Panc1 (cell line): ENCODE measurements at regions not wholly inside any gene's neighbourhood (a gene's known extent, or its start where the extent isn't known, plus 50 kb on each side); places are given as distances from the start of the nearest gene placed in this dataset.
"Not testable (repeated sequence)": the region's sequence is repeated elsewhere in the genome, so short reads cannot be mapped to it uniquely, and the experiment has no call there.

Experiments used
- ATAC-seq: fragments of 200-7000 bp; cut with Tn5 transposase; 2 replicates; pipeline ENCODE4 v1.9.1; 2020; ENCODE audit warnings: mild to moderate bottlenecking, moderate library complexity
- BruUV-seq: library from RNA; stranded (reverse); fragments of 400-500 nt; replicated peaks from 2 replicates; lab custom pipeline; 2021; lab: Mats Ljungman, UMichigan
- CTCF ChIA-PET: fragments of 300-600 bp; sonication (Branson Sonifier 250); formaldehyde crosslinking; loops from one replicate; lab custom pipeline; 2022; ENCODE audit warnings: antibody characterized with exemption; lab: Charles Lee
- POLR2A ChIA-PET: fragments of 300-600 bp; sonication (Branson Sonifier 250); formaldehyde crosslinking; loops from one replicate; lab custom pipeline; 2022; ENCODE audit warnings: antibody characterized with exemption; lab: Charles Lee
- DNase-seq: peaks from one replicate; pipeline ENCODE4 v3.0.0-alpha.2; 2010; ENCODE audit warnings: low read depth, low spot score
- H3K27ac ChIP-seq: 2 replicates; pipeline ENCODE4 v1.5.1; 2011; ENCODE audit warnings: mild to moderate bottlenecking, low read length, inconsistent platforms
- H3K27me3 ChIP-seq: fragments of 200-500 bp; sonication (Bioruptor generic); 2 replicates; pipeline ENCODE4 v1.6.0; 2014; ENCODE audit warnings: low read length, inconsistent platforms; ENCODE audit not compliant: control insufficient read depth, insufficient read depth
- H3K36me3 ChIP-seq: fragments of 200-500 bp; sonication (Bioruptor generic); 2 replicates; pipeline ENCODE4 v1.5.1; 2014; ENCODE audit warnings: inconsistent platforms, mild to moderate bottlenecking, low read length, moderate library complexity; ENCODE audit not compliant: control insufficient read depth, insufficient read depth
- H3K4me1 ChIP-seq: 2 replicates; pipeline ENCODE4 v1.5.1; 2011; ENCODE audit warnings: inconsistent platforms, mild to moderate bottlenecking, low read length, moderate library complexity; ENCODE audit not compliant: control insufficient read depth, insufficient read depth
- H3K4me3 ChIP-seq, 2 experiments: 2 replicates each; pipeline ENCODE4 v1.5.1; 2011 to 2012; ENCODE audit warnings: low read depth in 2 of 2, low read length in 2 of 2, mild to moderate bottlenecking in 2 of 2, inconsistent platforms in 1 of 2, moderate library complexity in 1 of 2
- H3K9me3 ChIP-seq: fragments of 200-500 bp; sonication (Bioruptor generic); 2 replicates; pipeline ENCODE4 v1.5.1; 2014; ENCODE audit warnings: low read depth, mild to moderate bottlenecking, inconsistent platforms, low read length, moderate library complexity; ENCODE audit not compliant: control insufficient read depth, insufficient read depth
- CTCF ChIP-seq: fragments of 450-650 bp; IDR thresholded peaks from 2 replicates; pipeline ENCODE4 v1.5.1; 2017; ENCODE audit warnings: mild to moderate bottlenecking
- POLR2AphosphoS5 ChIP-seq: IDR thresholded peaks from 2 replicates; pipeline ENCODE4 v1.6.1; 2012; ENCODE audit warnings: mild to moderate bottlenecking, low read depth, low read length, moderate library complexity
- REST ChIP-seq, 2 experiments: IDR thresholded peaks; 2 replicates each; pipeline ENCODE4 v1.6.1; 2011 to 2012; ENCODE audit warnings: low read depth in 2 of 2, control low read depth in 1 of 2, low read length in 1 of 2, mild to moderate bottlenecking in 1 of 2, moderate library complexity in 1 of 2; ENCODE audit not compliant: insufficient read depth in 1 of 2
- SIN3A ChIP-seq: IDR thresholded peaks from 2 replicates; pipeline ENCODE4 v1.6.1; 2012; ENCODE audit warnings: low read depth, mild to moderate bottlenecking, low read length, moderate library complexity, borderline replicate concordance; ENCODE audit not compliant: insufficient read depth
- TCF7L2 ChIP-seq: IDR thresholded peaks from 2 replicates; pipeline ENCODE4 v1.6.1; 2011; ENCODE audit warnings: mild to moderate bottlenecking, low read depth, low read length, inconsistent platforms
- in situ Hi-C: cut with HindIII; loops from 2 replicates; pipeline ENCODE4 v1.10.0; 2016; ENCODE audit warnings: low sequenced_read_pairs, low pct_unique_long_range_greater_than_20kb
- intact Hi-C: fragments of 100-400 bp; cut with micrococcal nuclease; formaldehyde crosslinking; loops from one replicate; pipeline ENCODE4 v1.10.0; 2022; ENCODE audit not compliant: unreplicated experiment

- Histone ChIP-seq H3K27me3 (no peaks in the 10 kb centered on the region), H3K27ac (no peak overlapping the region), H3K9me3 (no peaks in the 10 kb centered on the region), H3K4me3 (no peak overlapping the region), H3K4me1 (no peaks in the 10 kb centered on the region), H3K36me3 (no peaks in the 10 kb centered on the region)
- ATAC-seq (no peak), DNase-seq (no peak)
- no TSS peak for BruUV-seq
- ChIA-PET POLR2A (no interaction called here), CTCF (no interaction called here)
- intact Hi-C loops (no loop called here), in situ Hi-C loops (no loop called here)
- TF ChIP-seq SIN3A (no peak), POLR2AphosphoS5 (no peak), CTCF (no peak), TCF7L2 (no peak), REST (IDR thresholded peaks at IDR 0.05; ENCODE audit: insufficient read depth in 1 of 2, low read depth in 2 of 2, low read length in 1 of 2) (no peak)
Observed at GRCh38 chr2:183780072-183780471, 655.8 kb downstream of the NUP35 start.

- H3K27ac ChIP-seq = no peak overlapping the region
- DNase-seq (no peak), ATAC-seq (no peak)
- ChIA-PET POLR2A (no interaction called here), CTCF (no interaction called here)
- no peaks in the 10 kb centered on the region for H3K27me3 ChIP-seq
- no TSS peak for BruUV-seq
- H3K9me3 ChIP-seq = 0 out of 2 replicates have a peak, but pooled peaks cover under 1% of the 10 kb centered on the region
- in situ Hi-C loops = no loop called here
- H3K4me1 ChIP-seq = no peaks in the 10 kb centered on the region
- H3K4me3 ChIP-seq = no peak overlapping the region
- no peak for TF ChIP-seq POLR2AphosphoS5
- no peak for TF ChIP-seq TCF7L2
- no peak for TF ChIP-seq CTCF
- no peak for TF ChIP-seq REST (IDR thresholded peaks at IDR 0.05; ENCODE audit: insufficient read depth in 1 of 2, low read depth in 2 of 2, low read length in 1 of 2)
- TF ChIP-seq SIN3A = no peak
- no peaks in the 10 kb centered on the region for H3K36me3 ChIP-seq
- intact Hi-C loops = no loop called here
Observed at GRCh38 chr2:183782436-183782835, 658.2 kb downstream of the NUP35 start.

- in situ Hi-C loops, H3K9me3 ChIP-seq, ATAC-seq, POLR2A ChIA-PET, H3K36me3 ChIP-seq, CTCF ChIA-PET, H3K4me3 ChIP-seq, BruUV-seq, intact Hi-C loops, DNase-seq, H3K4me1 ChIP-seq, H3K27me3 ChIP-seq, H3K27ac ChIP-seq: not testable (repeated sequence)
Observed at GRCh38 chr2:183788796-183789195, 664.6 kb downstream of the NUP35 start.
